GM18507 (cell line): ENCODE measurements at regions not wholly inside any gene's neighbourhood (a gene's known extent, or its start where the extent isn't known, plus 50 kb on each side); places are given as distances from the start of the nearest gene placed in this dataset.

Experiments used
- DNase-seq: peaks from one replicate; pipeline ENCODE4 v3.0.0; 2011; ENCODE audit warnings: low read depth; ENCODE audit not compliant: insufficient read length; ENCODE audit errors: extremely low spot score
- FAIRE-seq: peaks from 2 replicates; lab custom pipeline; 2011; peaks lifted over from hg19 to GRCh38; lab: Jason Lieb, UNC

DNA sequence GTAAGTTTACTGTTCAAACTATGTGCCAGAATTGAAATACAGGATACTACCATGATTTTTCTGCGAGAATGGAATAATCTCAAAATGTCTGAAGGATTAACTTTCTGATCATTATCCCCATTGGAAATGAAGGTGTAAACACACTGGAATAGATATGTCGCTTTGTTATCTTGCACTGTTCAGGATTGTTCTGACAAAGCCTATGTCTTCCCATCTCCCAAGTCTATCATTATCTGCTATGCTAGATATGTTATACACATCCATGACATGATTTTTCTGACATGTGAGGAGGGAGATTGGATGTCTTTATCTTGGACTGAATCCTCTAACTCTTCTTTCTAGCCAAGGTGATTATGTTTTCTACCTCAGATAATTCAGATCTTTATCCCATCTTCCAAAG, 1239.3 kb upstream of the ADGRL4 start:
- FAIRE-seq (no peak), DNase-seq (no peak)

- no peak for FAIRE-seq
- DNase-seq, result no peak
Observed at GRCh38 chr1:80244372-80244771, 1237.8 kb upstream of the ADGRL4 start.

DNA sequence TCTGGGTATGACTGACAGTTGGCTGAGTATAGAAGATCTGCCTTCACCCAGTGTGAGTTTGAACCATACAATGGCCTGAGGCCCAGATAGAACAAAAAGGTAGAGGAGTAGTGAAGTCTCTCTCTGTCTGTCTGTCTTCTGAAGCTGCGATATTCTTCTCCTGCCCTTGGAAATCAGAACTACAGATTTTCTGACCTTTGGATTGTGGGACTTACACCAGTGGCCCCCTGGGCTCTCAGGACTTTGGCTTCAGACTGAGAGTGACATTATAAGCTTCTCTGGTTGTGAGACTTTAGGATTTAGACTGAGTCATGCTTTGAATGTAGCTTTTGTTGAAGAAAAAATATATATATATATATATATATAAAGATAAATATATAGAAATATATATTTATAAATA, 1235.0 kb upstream of the ADGRL4 start:
- no peak for DNase-seq
- FAIRE-seq, result no peak

DNA sequence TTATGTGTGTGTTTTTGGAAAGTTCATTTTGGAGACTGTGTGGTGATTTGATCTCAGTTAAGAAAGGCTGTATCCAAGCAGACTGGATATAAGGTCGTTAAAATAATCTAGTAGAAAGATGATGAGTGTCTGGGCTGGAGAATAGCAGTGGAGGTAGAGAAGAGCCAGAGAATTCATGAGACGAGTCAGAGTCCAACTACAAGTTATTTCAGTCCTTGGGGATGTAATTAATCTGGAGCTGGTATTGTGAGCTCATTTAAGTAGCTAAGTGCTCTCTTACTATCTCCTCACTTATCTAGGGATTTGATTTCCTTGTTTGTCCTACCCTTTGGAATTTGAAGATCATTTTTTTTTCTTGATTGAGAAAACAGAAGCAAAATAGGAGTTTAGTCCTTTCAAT, 1219.0 kb upstream of the ADGRL4 start:
- FAIRE-seq (no peak), DNase-seq (no peak)

- DNase-seq (no peak), FAIRE-seq (no peak)
Observed at GRCh38 chr1:80221319-80221718, 1214.8 kb upstream of the ADGRL4 start.

GRCh38 chr1:80218112-80218511, 1211.6 kb upstream of the ADGRL4 start:
- peak; percentile 62 for FAIRE-seq
- DNase-seq, result no peak

DNA sequence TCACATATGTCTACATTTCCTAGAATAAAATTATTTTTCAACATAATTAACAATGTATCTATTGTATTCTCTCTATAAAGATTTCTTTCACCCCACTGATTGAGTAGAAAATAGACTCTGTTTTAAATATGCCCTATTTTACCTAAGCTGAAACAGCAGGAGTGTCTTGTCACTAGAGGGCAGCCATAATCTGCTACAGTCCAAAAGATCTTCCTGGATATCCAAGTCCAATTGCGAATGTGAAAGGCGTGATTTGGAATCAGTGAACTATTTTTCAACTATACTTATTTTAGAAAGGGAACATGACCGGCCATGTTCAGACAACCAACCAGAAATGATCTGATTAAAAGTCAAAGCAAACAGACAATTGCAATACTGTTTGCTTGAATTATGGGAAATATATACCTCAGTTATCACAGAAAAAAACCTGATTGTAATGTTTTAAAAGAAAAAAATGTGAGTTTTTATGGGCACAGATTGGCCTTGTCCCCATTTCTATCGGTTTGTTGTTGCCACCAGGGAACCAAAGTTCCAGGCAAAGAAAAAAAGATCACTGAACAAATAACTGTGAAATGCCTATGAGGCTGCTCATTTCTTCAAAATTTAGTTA, 1211.0 kb upstream of the ADGRL4 start:
- DNase-seq (no peak), FAIRE-seq (no peak)

DNA sequence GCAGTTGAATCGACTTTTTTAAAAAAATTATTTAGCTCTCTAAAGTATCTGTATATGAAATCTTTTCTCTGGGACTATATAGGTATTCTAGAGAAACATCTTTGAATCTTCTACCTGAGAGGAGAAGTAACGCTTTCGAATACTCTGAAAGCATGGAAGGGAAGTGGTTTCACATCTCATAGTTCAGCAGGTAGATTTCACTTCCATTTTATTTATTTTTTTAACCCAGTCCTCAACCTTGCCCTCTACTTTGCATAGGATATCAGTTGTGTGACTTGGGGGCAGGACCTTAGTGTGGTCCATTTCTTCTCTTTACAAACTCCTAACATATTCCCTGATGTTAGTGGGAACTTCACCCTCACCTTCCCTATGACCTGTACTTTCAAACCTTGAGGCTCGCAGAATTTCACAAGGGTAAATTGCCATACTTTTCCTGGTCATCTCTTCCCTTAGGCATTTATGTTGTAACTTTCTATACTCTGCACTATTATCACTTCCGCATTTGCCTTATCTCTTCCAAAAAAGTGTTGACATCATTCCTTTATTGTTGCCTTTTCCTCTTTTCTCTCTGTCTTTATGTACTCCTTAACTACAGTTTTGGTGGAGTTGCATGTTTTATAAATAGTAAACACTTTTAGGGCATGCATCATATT, 1208.5 kb upstream of the ADGRL4 start:
- FAIRE-seq (peak; percentile 48), DNase-seq (no peak)

DNA sequence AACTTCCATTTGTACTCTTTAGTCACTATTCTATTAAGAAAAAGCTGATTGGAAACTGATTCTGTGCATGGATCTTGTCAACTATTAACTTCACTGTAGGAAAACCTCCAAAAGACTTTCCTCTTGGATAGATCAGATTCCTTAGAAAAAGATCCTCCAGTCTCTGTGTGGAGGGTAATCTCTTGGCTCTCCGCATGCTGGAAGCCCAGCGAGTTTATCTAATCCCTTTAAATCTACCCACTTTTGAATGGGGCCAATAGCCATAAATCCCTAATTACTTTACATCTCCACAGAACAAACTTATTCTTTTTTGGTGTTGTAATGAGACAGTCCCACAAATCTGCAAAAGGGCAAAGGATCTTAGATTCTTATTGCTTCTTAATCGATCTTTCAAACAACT, 1206.4 kb upstream of the ADGRL4 start:
- no peak for DNase-seq
- FAIRE-seq, result no peak

DNA sequence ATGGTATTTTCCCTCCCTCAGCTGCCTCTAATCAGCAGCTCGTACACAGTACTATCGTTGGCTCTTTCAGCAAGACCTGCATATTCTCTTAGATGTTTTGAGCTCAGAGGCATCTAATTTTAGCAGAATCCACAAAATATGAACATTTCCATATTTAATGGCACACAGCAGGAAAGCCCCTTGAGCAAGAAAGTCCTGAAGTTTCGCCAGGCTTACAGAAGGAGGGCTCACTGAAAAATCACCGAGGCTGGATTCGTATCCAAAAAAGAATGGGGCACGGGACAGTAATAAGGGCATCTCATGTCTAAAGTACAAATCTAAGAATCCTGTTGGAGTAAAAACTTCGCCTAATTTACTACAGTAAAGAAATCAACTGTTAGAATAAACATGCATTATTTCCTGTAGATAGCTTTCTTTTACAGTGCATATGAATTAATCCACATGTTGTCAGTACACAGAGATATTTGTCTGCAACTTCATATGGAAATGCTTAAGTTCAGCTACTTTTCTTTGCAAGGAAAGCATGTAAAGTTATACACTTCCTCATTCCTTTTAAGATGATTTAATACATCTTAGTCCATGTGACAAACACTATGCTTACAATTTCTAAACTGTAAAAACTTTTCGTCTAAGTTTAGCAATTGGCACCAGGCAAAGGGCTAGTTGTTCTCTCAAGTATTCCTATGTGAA, 1205.3 kb upstream of the ADGRL4 start:
- FAIRE-seq (no peak), DNase-seq (no peak)

DNA sequence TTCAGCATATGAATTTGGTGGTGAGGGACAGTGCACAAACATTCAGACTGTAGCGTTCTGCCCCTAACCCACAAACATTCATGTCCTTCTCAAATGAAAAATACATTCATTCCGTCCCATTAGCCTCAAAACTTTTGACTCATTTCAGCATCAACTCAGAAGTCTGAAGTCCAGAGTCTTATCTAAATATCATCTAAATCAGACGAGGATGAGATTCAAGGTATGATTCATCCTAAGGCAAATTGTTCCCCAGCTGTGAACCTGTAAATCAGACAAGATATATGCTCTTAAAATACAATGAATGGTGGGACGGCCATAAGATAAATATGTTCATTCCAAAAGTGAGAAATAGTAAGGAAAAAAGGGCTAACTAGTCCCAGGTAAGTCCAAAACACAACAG, 1195.6 kb upstream of the ADGRL4 start:
- FAIRE-seq, result no peak
- no peak for DNase-seq

DNA sequence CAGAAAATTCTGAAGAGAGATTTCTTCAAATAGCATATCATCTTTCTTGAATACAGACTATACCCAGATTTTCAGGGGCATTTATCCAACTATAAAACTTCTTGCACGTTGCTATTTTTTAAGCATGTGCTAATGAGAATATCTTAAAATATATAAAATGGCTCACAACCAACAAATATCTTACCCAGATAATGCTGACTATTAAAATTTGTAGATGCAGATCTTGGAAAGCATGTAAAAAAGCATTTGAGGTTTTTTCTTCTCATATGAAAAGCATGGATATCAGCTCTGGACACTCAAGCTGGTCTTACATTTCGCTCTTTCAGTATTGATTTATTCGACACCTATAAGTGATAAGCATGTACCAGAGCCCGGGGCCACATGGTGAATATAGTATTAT, 1187.7 kb upstream of the ADGRL4 start:
- no peak for FAIRE-seq

GRCh38 chr1:80181418-80181817, 1174.9 kb upstream of the ADGRL4 start:
- DNase-seq (no peak), FAIRE-seq (no peak)

More for the DNA sequence above, 1187.7 kb upstream of the ADGRL4 start:
- DNase-seq, result no peak

GRCh38 chr1:80171631-80172030, 1165.1 kb upstream of the ADGRL4 start:
- no peak for FAIRE-seq
- no peak for DNase-seq

- FAIRE-seq (no peak), DNase-seq (no peak)
Observed at GRCh38 chr1:80170811-80171485, 1164.4 kb upstream of the ADGRL4 start.

- FAIRE-seq, result no peak
- no peak for DNase-seq
Observed at GRCh38 chr1:80164150-80164549, 1157.6 kb upstream of the ADGRL4 start.

DNA sequence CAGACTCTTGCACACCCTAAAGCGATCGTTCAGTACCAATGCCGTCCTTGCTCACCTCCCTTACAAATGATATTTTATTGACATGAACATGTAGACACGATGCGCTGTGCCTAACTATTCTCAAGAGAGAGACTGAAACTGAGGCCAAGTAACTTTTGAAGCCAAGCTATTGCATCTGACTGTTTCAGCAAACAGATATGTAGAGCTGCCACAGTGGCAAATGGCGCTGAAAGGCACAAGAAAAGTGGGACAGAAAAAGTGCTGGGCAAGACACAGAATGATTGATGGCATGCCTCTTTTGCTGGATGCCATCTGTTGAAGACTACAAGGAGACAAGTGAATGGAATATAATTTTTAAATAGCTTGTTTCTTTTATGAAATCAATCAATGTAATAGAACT, 1157.2 kb upstream of the ADGRL4 start:
- FAIRE-seq, result no peak
- DNase-seq, result no peak

DNA sequence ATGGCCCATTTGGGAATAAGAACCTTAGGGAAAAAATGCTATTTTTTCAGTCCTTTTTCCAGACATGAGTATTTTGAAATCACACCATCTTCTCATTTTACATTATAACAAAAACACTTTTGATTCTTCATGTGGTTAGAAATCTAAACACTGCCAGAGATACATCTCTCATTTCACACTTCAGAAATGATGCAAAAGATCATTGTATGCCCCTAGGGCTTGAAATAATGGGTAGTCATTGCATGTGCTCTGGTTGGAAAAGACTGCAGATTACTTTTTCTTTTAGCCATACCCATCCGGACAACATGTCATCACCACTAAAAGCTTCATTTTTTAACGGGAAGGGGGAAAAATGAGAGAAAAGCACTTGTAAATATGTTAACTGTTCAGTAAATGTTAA, 1152.2 kb upstream of the ADGRL4 start:
- FAIRE-seq (no peak), DNase-seq (no peak)

GRCh38 chr1:80158266-80158665, 1151.7 kb upstream of the ADGRL4 start:
- FAIRE-seq, result no peak

DNA sequence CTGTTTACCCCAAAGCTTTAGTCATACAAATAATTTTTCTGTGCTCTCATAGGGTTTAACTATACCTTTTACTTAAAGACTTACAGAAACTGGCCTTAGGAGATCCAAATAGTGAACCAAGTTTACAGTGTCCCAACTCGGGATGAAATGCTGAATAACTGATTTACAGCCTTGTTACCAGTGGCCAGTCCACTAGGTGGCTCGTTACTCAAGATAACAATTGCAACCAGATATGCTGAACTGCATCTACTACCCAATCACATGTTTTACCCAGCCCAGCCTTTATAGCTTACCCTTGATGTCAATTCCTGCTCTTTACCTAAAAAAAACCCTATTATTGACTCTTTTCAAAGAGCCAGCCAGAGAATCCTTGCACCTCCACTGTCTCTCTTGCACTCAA, 1148.8 kb upstream of the ADGRL4 start:
- FAIRE-seq (no peak), DNase-seq (no peak)

More at GRCh38 chr1:80158266-80158665, 1151.7 kb upstream of the ADGRL4 start:
- no peak for DNase-seq
